Ammon's horn (tissue), 1 donor: ENCODE measurements at regions not wholly inside any gene's neighbourhood (a gene's known extent, or its start where the extent isn't known, plus 50 kb on each side); places are given as distances from the start of the nearest gene placed in this dataset.

Experiments
- DNase-seq: peaks from one replicate; pipeline ENCODE4 v3.0.0-alpha.2; 2016; ENCODE audit warnings: low spot score

- no peak for DNase-seq
These were observed 558.8 kb upstream of the GHITM start for GRCh38 chr10:83580373-83581012.

GRCh38 chr10:83582407-83583095 is 556.8 kb upstream of the GHITM start:
- no peak for DNase-seq

GRCh38 chr10:83585686-83586085 is 553.6 kb upstream of the GHITM start:
- DNase-seq = no peak

- DNase-seq = no peak
These were observed 546.9 kb upstream of the GHITM start for GRCh38 chr10:83592337-83592935.

GRCh38 chr10:83603708-83604107 is 535.6 kb upstream of the GHITM start:
- no peak for DNase-seq

- no peak for DNase-seq
These were observed 533.3 kb upstream of the GHITM start for GRCh38 chr10:83605783-83606630.

GRCh38 chr10:83607959-83608745 is 531.2 kb upstream of the GHITM start:
- no peak for DNase-seq

GRCh38 chr10:83612050-83612449 is 527.3 kb upstream of the GHITM start:
- no peak for DNase-seq

GRCh38 chr10:83612746-83613145 is 526.6 kb upstream of the GHITM start:
- DNase-seq = no peak

GRCh38 chr10:83617172-83617571 is 522.1 kb upstream of the GHITM start:
- no peak for DNase-seq

GRCh38 chr10:83617692-83618545 is 521.4 kb upstream of the GHITM start:
- no peak for DNase-seq

- DNase-seq = no peak
These were observed 513.4 kb upstream of the GHITM start for GRCh38 chr10:83625831-83626360.

GRCh38 chr10:83632701-83633100 is 506.6 kb upstream of the GHITM start:
- DNase-seq = no peak

- DNase-seq = no peak
These were observed 505.8 kb upstream of the GHITM start for GRCh38 chr10:83633547-83633946.

GRCh38 chr10:83636826-83637225 is 502.5 kb upstream of the GHITM start:
- DNase-seq = no peak

GRCh38 chr10:83647526-83647925 is 491.8 kb upstream of the GHITM start:
- DNase-seq = no peak

GRCh38 chr10:83648201-83648600 is 491.1 kb upstream of the GHITM start:
- DNase-seq = no peak

GRCh38 chr10:83649471-83649870 is 489.8 kb upstream of the GHITM start:
- no peak for DNase-seq

- DNase-seq = no peak
These were observed 484.6 kb upstream of the GHITM start for GRCh38 chr10:83654689-83655088.

GRCh38 chr10:83656924-83657323 is 482.4 kb upstream of the GHITM start:
- DNase-seq = no peak

- no peak for DNase-seq
These were observed 481.8 kb upstream of the GHITM start for GRCh38 chr10:83657487-83657886.
